Kidney epithelial cell (primary cell): ENCODE measurements at regions not wholly inside any gene's neighbourhood (a gene's known extent, or its start where the extent isn't known, plus 50 kb on each side); places are given as distances from the start of the nearest gene placed in this dataset.

Source experiments
- DNase-seq: peaks from one replicate; pipeline ENCODE4 v3.0.0-alpha.2; 2010; ENCODE audit warnings: low read depth
- H3K27me3 ChIP-seq: 2 replicates; pipeline ENCODE4 v1.6.0; 2011; ENCODE audit warnings: low read length; ENCODE audit not compliant: control insufficient read depth, insufficient read depth
- H3K36me3 ChIP-seq: 2 replicates; pipeline ENCODE4 v1.5.1; 2011; ENCODE audit warnings: low read length; ENCODE audit not compliant: control insufficient read depth, insufficient read depth
- H3K4me3 ChIP-seq: 2 replicates; pipeline ENCODE4 v1.5.1; 2011; ENCODE audit warnings: low read depth, mild to moderate bottlenecking, control low read depth, low read length
- CTCF ChIP-seq: IDR thresholded peaks from 2 replicates; pipeline ENCODE4 v1.5.1; 2011; ENCODE audit warnings: mild to moderate bottlenecking, moderate library complexity, low read length, control low read depth, inconsistent platforms; ENCODE audit not compliant: insufficient read depth, poor library complexity, severe bottlenecking

- no peak for TF ChIP-seq CTCF
- Histone ChIP-seq H3K4me3 (no peak overlapping the region), H3K36me3 (no peaks in the 10 kb centered on the region), H3K27me3 (no peaks in the 10 kb centered on the region)
- DNase-seq = no peak
Measured at GRCh38 chr21:43346551-43346950, 80.4 kb downstream of the SIK1 start.

GRCh38 chr21:43345746-43346409 lies 81.1 kb downstream of the SIK1 start:
- H3K27me3 ChIP-seq = no peaks in the 10 kb centered on the region
- no peak overlapping the region for H3K4me3 ChIP-seq
- no peak for DNase-seq
- no peaks in the 10 kb centered on the region for H3K36me3 ChIP-seq
- TF ChIP-seq CTCF = no peak

- no peaks in the 10 kb centered on the region for H3K27me3 ChIP-seq
- H3K36me3 ChIP-seq = no peaks in the 10 kb centered on the region
- no peak overlapping the region for H3K4me3 ChIP-seq
- no peak for TF ChIP-seq CTCF
- no peak for DNase-seq
Measured at GRCh38 chr21:43345046-43345745, 81.7 kb downstream of the SIK1 start.

- TF ChIP-seq CTCF = no peak
- Histone ChIP-seq H3K36me3 (no peaks in the 10 kb centered on the region), H3K4me3 (no peak overlapping the region), H3K27me3 (no peaks in the 10 kb centered on the region)
- no peak for DNase-seq
Measured at GRCh38 chr21:43343992-43344886, 82.7 kb downstream of the SIK1 start.

- no peak for DNase-seq
- no peak for TF ChIP-seq CTCF
- no peak overlapping the region for H3K4me3 ChIP-seq
- H3K36me3 ChIP-seq = no peaks in the 10 kb centered on the region
- H3K27me3 ChIP-seq = no peaks in the 10 kb centered on the region
Measured at GRCh38 chr21:43343095-43343991, 83.6 kb downstream of the SIK1 start.
